ENCODE measurements at regions not wholly inside any gene's neighbourhood (a gene's known extent, or its start where the extent isn't known, plus 50 kb on each side); places are given as distances from the start of the nearest gene placed in this dataset.
"Not testable (repeated sequence)": the region's sequence is repeated elsewhere in the genome, so short reads cannot be mapped to it uniquely, and the experiment has no call there.

GRCh38 chrX:65331371-65331770 is 203.2 kb downstream of the LAS1L start:
- Mint-ChIP-seq H3K4me1 (no peaks in the 10 kb centered on the region), H3K27me3 (no peaks in the 10 kb centered on the region), H3K4me3 (no peak overlapping the region), H3K36me3 (ENCODE audit: low read depth) (no peaks in the 10 kb centered on the region), H3K9me3 (no peaks in the 10 kb centered on the region), H3K27ac (no peak overlapping the region)
- DNase-seq = no peak
- CTCF ChIA-PET = no interaction called here
- POLR2A ChIA-PET = no interaction called here

GRCh38 chrX:65300104-65300809 is 234.3 kb downstream of the LAS1L start:
- Mint-ChIP-seq H3K27ac (no peak overlapping the region), H3K9me3 (peaks cover 24% of the 10 kb centered on the region), H3K4me3 (no peak overlapping the region), H3K4me1 (no peaks in the 10 kb centered on the region), H3K36me3 (ENCODE audit: low read depth) (no peaks in the 10 kb centered on the region), H3K27me3 (no peaks in the 10 kb centered on the region)
- ChIA-PET CTCF (no interaction called here), POLR2A (no interaction called here)
- DNase-seq = no peak

- H3K27me3 Mint-ChIP-seq; H3K27ac Mint-ChIP-seq; H3K4me1 Mint-ChIP-seq; H3K4me3 Mint-ChIP-seq; POLR2A ChIA-PET; H3K36me3 Mint-ChIP-seq (ENCODE audit: low read depth); DNase-seq; CTCF ChIA-PET: not testable (repeated sequence)
- H3K9me3 Mint-ChIP-seq = peaks cover 22% of the 10 kb centered on the region
Measured at GRCh38 chrX:65282905-65283304, 251.7 kb downstream of the LAS1L start.

- Mint-ChIP-seq H3K36me3 (ENCODE audit: low read depth) (no peaks in the 10 kb centered on the region), H3K27ac (no peak overlapping the region), H3K4me1 (no peaks in the 10 kb centered on the region), H3K9me3 (peaks cover 8% of the 10 kb centered on the region), H3K4me3 (no peak overlapping the region), H3K27me3 (no peaks in the 10 kb centered on the region)
- no peak for DNase-seq
- CTCF ChIA-PET = no interaction called here
- POLR2A ChIA-PET = no interaction called here
Measured at GRCh38 chrX:65273152-65273551, 261.4 kb downstream of the LAS1L start.

GRCh38 chrX:65266482-65266881 is 268.1 kb downstream of the LAS1L start:
- H3K36me3 Mint-ChIP-seq (ENCODE audit: low read depth) = no peaks in the 10 kb centered on the region
- no peak for DNase-seq
- no peak overlapping the region for H3K4me3 Mint-ChIP-seq
- CTCF ChIA-PET = interaction anchor here (0.6 kb wide), 1 partner anchor 66 kb away, joined by 3 read pairs; no protein-coding TSS in a partner anchor
- H3K27me3 Mint-ChIP-seq = no peaks in the 10 kb centered on the region
- no peak overlapping the region for H3K27ac Mint-ChIP-seq
- no peaks in the 10 kb centered on the region for H3K4me1 Mint-ChIP-seq
- H3K9me3 Mint-ChIP-seq = peaks cover 12% of the 10 kb centered on the region
- POLR2A ChIA-PET = no interaction called here

- Mint-ChIP-seq H3K4me3 (no peak overlapping the region), H3K9me3 (peaks cover 29% of the 10 kb centered on the region), H3K27ac (no peak overlapping the region), H3K4me1 (no peaks in the 10 kb centered on the region), H3K36me3 (ENCODE audit: low read depth) (no peaks in the 10 kb centered on the region), H3K27me3 (no peaks in the 10 kb centered on the region)
- POLR2A ChIA-PET = no interaction called here
- DNase-seq = no peak
- CTCF ChIA-PET = no interaction called here
Measured at GRCh38 chrX:65253817-65254216, 277.6 kb upstream of the ZC4H2 start.

- Mint-ChIP-seq H3K4me3 (no peak overlapping the region), H3K4me1 (no peaks in the 10 kb centered on the region), H3K9me3 (peaks cover 40% of the 10 kb centered on the region), H3K36me3 (ENCODE audit: low read depth) (no peaks in the 10 kb centered on the region), H3K27ac (no peak overlapping the region), H3K27me3 (no peaks in the 10 kb centered on the region)
- ChIA-PET POLR2A (no interaction called here), CTCF (no interaction called here)
- no peak for DNase-seq
Measured at GRCh38 chrX:65241059-65241721, 264.9 kb upstream of the ZC4H2 start.

GRCh38 chrX:65203545-65203944 is 227.3 kb upstream of the ZC4H2 start:
- no peaks in the 10 kb centered on the region for H3K27me3 Mint-ChIP-seq
- H3K4me3 Mint-ChIP-seq = no peak overlapping the region
- H3K27ac Mint-ChIP-seq = no peak overlapping the region
- DNase-seq = no peak
- peaks cover 3% of the 10 kb centered on the region for H3K9me3 Mint-ChIP-seq
- H3K4me1 Mint-ChIP-seq = no peaks in the 10 kb centered on the region
- ChIA-PET CTCF (no interaction called here), POLR2A (no interaction called here)
- no peaks in the 10 kb centered on the region for H3K36me3 Mint-ChIP-seq (ENCODE audit: low read depth)

- H3K27ac Mint-ChIP-seq = no peak overlapping the region
- H3K4me1 Mint-ChIP-seq = no peaks in the 10 kb centered on the region
- ChIA-PET CTCF (no interaction called here), POLR2A (no interaction called here)
- DNase-seq = no peak
- no peaks in the 10 kb centered on the region for H3K36me3 Mint-ChIP-seq (ENCODE audit: low read depth)
- no peaks in the 10 kb centered on the region for H3K9me3 Mint-ChIP-seq
- no peak overlapping the region for H3K4me3 Mint-ChIP-seq
- H3K27me3 Mint-ChIP-seq = no peaks in the 10 kb centered on the region
Measured at GRCh38 chrX:65196758-65197360, 220.6 kb upstream of the ZC4H2 start.

GRCh38 chrX:65195621-65196020 is 219.4 kb upstream of the ZC4H2 start:
- H3K36me3 Mint-ChIP-seq (ENCODE audit: low read depth) = no peaks in the 10 kb centered on the region
- no peak overlapping the region for H3K4me3 Mint-ChIP-seq
- no peaks in the 10 kb centered on the region for H3K27me3 Mint-ChIP-seq
- POLR2A ChIA-PET = no interaction called here
- no peaks in the 10 kb centered on the region for H3K4me1 Mint-ChIP-seq
- no peak overlapping the region for H3K27ac Mint-ChIP-seq
- H3K9me3 Mint-ChIP-seq = no peaks in the 10 kb centered on the region
- DNase-seq = no peak
- CTCF ChIA-PET = interaction anchor here (1.0 kb wide), 1 partner anchor 10 kb away, joined by 3 read pairs; no protein-coding TSS in a partner anchor

GRCh38 chrX:65194547-65194946 is 218.3 kb upstream of the ZC4H2 start:
- Mint-ChIP-seq H3K9me3 (no peaks in the 10 kb centered on the region), H3K4me1 (no peaks in the 10 kb centered on the region), H3K27me3 (no peaks in the 10 kb centered on the region), H3K27ac (no peak overlapping the region), H3K4me3 (no peak overlapping the region), H3K36me3 (ENCODE audit: low read depth) (no peaks in the 10 kb centered on the region)
- POLR2A ChIA-PET = no interaction called here
- CTCF ChIA-PET = no interaction called here
- DNase-seq = no peak

- H3K27me3 Mint-ChIP-seq; POLR2A ChIA-PET; H3K36me3 Mint-ChIP-seq (ENCODE audit: low read depth); H3K4me1 Mint-ChIP-seq; DNase-seq; H3K27ac Mint-ChIP-seq; H3K4me3 Mint-ChIP-seq; CTCF ChIA-PET: not testable (repeated sequence)
- H3K9me3 Mint-ChIP-seq = peaks cover 11% of the 10 kb centered on the region
Measured at GRCh38 chrX:65163325-65163724, 187.1 kb upstream of the ZC4H2 start.

GRCh38 chrX:65148232-65148631 is 172.0 kb upstream of the ZC4H2 start:
- Mint-ChIP-seq H3K27me3 (no peaks in the 10 kb centered on the region), H3K36me3 (ENCODE audit: low read depth) (peaks cover 5% of the 10 kb centered on the region), H3K27ac (no peak overlapping the region), H3K4me3 (no peak overlapping the region), H3K4me1 (no peaks in the 10 kb centered on the region), H3K9me3 (peaks cover 34% of the 10 kb centered on the region)
- ChIA-PET CTCF (no interaction called here), POLR2A (no interaction called here)
- DNase-seq = no peak

GRCh38 chrX:65136424-65136823 is 160.2 kb upstream of the ZC4H2 start:
- Mint-ChIP-seq H3K9me3 (peaks cover 18% of the 10 kb centered on the region), H3K36me3 (ENCODE audit: low read depth) (peaks cover 13% of the 10 kb centered on the region), H3K27me3 (no peaks in the 10 kb centered on the region), H3K4me1 (no peaks in the 10 kb centered on the region), H3K4me3 (no peak overlapping the region), H3K27ac (no peak overlapping the region)
- ChIA-PET CTCF (no interaction called here), POLR2A (no interaction called here)
- DNase-seq = no peak

Measured in activated CD4-positive, alpha-beta T cell treated with anti-CD3 and anti-CD28 coated beads, Interleukin-2, amount 10 ng/mL, durations not matched to agents 7 days and 5 days (primary cell).